ENCODE measurements at regions not wholly inside any gene's neighbourhood (a gene's known extent, or its start where the extent isn't known, plus 50 kb on each side); places are given as distances from the start of the nearest gene placed in this dataset.

DNA sequence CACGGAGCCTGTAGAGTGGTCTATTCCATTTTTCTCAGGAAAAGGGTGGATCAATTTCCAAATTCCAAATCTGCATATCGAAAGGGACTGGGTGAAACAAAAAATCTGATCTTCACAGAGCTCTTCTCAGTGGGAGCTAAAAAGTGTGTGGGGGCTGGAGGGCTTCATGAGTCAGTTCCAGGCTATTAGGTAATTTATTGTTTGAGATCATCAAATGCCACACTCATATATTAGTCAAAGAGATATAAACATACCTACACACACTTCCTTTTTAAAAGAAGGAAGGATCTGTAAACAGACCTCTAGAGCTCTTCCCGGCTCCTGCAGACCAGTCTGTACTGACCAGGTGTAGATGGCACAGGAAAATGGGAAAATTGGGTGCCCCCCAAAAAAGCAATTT lies 175.4 kb downstream of the ZBTB18 start:
- H3K27me3 Mint-ChIP-seq (ENCODE audit: low read depth), result no peaks in the 10 kb centered on the region
- H3K4me3 Mint-ChIP-seq, result no peak overlapping the region
- ChIA-PET POLR2A (no interaction called here), CTCF (interaction anchor here (2.0 kb wide), 1 partner anchor 16 kb away, joined by 8 read pairs; no protein-coding TSS in a partner anchor)
- no peak for DNase-seq (ENCODE audit: low spot score)
- TF ChIP-seq ZNF138 (CRISPR knock-in tag; conservative IDR thresholded peaks at IDR 0.05), result no peak
- TF ChIP-seq, protein P1, sequence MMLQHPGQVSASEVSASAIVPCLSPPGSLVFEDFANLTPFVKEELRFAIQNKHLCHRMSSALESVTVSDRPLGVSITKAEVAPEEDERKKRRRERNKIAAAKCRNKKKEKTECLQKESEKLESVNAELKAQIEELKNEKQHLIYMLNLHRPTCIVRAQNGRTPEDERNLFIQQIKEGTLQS (CRISPR knock-in tag; conservative IDR thresholded peaks at IDR 0.05), result no peak
- TF ChIP-seq ZNF232 (CRISPR knock-in tag; IDR thresholded peaks at IDR 0.05), result no peak
- TF ChIP-seq, protein P2, sequence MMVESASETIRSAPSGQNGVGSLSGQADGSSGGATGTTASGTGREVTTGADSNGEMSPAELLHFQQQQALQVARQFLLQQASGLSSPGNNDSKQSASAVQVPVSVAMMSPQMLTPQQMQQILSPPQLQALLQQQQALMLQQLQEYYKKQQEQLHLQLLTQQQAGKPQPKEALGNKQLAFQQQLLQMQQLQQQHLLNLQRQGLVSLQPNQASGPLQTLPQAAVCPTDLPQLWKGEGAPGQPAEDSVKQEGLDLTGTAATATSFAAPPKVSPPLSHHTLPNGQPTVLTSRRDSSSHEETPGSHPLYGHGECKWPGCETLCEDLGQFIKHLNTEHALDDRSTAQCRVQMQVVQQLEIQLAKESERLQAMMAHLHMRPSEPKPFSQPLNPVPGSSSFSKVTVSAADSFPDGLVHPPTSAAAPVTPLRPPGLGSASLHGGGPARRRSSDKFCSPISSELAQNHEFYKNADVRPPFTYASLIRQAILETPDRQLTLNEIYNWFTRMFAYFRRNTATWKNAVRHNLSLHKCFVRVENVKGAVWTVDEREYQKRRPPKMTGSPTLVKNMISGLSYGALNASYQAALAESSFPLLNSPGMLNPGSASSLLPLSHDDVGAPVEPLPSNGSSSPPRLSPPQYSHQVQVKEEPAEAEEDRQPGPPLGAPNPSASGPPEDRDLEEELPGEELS (CRISPR knock-in tag; IDR thresholded peaks at IDR 0.05), result no peak
- TF ChIP-seq EMX1 (CRISPR knock-in tag; IDR thresholded peaks at IDR 0.05), result no peak
- TF ChIP-seq, protein P3, sequence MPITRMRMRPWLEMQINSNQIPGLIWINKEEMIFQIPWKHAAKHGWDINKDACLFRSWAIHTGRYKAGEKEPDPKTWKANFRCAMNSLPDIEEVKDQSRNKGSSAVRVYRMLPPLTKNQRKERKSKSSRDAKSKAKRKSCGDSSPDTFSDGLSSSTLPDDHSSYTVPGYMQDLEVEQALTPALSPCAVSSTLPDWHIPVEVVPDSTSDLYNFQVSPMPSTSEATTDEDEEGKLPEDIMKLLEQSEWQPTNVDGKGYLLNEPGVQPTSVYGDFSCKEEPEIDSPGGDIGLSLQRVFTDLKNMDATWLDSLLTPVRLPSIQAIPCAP (CRISPR knock-in tag; IDR thresholded peaks at IDR 0.05), result no peak
- TF ChIP-seq ETV6 (CRISPR knock-in tag; IDR thresholded peaks at IDR 0.05), result no peak
- TF ChIP-seq ELF4 (CRISPR knock-in tag; IDR thresholded peaks at IDR 0.05; ENCODE audit: low read depth), result no peak
- no peak for TF ChIP-seq ZBTB21 (CRISPR knock-in tag; IDR thresholded peaks at IDR 0.05; ENCODE audit: borderline replicate concordance)
- TF ChIP-seq, protein P4, sequence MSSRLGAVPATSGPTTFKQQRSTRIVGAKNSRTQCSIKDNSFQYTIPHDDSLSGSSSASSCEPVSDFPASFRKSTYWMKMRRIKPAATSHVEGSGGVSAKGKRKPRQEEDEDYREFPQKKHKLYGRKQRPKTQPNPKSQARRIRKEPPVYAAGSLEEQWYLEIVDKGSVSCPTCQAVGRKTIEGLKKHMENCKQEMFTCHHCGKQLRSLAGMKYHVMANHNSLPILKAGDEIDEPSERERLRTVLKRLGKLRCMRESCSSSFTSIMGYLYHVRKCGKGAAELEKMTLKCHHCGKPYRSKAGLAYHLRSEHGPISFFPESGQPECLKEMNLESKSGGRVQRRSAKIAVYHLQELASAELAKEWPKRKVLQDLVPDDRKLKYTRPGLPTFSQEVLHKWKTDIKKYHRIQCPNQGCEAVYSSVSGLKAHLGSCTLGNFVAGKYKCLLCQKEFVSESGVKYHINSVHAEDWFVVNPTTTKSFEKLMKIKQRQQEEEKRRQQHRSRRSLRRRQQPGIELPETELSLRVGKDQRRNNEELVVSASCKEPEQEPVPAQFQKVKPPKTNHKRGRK (CRISPR knock-in tag; IDR thresholded peaks at IDR 0.05; ENCODE audit: borderline replicate concordance), result no peak
- TF ChIP-seq MXD4 (CRISPR knock-in tag; IDR thresholded peaks at IDR 0.05; ENCODE audit: borderline replicate concordance), result no peak
- TF ChIP-seq GABPB1 (CRISPR knock-in tag; IDR thresholded peaks at IDR 0.05), result no peak
- TF ChIP-seq, protein P5, sequence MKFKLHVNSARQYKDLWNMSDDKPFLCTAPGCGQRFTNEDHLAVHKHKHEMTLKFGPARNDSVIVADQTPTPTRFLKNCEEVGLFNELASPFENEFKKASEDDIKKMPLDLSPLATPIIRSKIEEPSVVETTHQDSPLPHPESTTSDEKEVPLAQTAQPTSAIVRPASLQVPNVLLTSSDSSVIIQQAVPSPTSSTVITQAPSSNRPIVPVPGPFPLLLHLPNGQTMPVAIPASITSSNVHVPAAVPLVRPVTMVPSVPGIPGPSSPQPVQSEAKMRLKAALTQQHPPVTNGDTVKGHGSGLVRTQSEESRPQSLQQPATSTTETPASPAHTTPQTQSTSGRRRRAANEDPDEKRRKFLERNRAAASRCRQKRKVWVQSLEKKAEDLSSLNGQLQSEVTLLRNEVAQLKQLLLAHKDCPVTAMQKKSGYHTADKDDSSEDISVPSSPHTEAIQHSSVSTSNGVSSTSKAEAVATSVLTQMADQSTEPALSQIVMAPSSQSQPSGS (CRISPR knock-in tag; IDR thresholded peaks at IDR 0.05; ENCODE audit: borderline replicate concordance, low read depth), result no peak
- no peak for TF ChIP-seq FOXJ3 (CRISPR knock-in tag; IDR thresholded peaks at IDR 0.05; ENCODE audit: borderline replicate concordance)
- no peak for TF ChIP-seq KAT7 (CRISPR knock-in tag; IDR thresholded peaks at IDR 0.05; ENCODE audit: borderline replicate concordance)
- TF ChIP-seq, protein P6, sequence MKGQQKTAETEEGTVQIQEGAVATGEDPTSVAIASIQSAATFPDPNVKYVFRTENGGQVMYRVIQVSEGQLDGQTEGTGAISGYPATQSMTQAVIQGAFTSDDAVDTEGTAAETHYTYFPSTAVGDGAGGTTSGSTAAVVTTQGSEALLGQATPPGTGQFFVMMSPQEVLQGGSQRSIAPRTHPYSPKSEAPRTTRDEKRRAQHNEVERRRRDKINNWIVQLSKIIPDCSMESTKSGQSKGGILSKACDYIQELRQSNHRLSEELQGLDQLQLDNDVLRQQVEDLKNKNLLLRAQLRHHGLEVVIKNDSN (CRISPR knock-in tag; IDR thresholded peaks at IDR 0.05), result no peak
- TF ChIP-seq RELA (CRISPR knock-in tag; IDR thresholded peaks at IDR 0.05; ENCODE audit: borderline replicate concordance), result no peak
- H3K9me3 Mint-ChIP-seq, result no peaks in the 10 kb centered on the region
- no peaks in the 10 kb centered on the region for H3K36me3 Mint-ChIP-seq
- no peak overlapping the region for H3K27ac Mint-ChIP-seq
- no peak for ATAC-seq
- peaks cover 6% of the 10 kb centered on the region for H3K4me1 Mint-ChIP-seq

DNA sequence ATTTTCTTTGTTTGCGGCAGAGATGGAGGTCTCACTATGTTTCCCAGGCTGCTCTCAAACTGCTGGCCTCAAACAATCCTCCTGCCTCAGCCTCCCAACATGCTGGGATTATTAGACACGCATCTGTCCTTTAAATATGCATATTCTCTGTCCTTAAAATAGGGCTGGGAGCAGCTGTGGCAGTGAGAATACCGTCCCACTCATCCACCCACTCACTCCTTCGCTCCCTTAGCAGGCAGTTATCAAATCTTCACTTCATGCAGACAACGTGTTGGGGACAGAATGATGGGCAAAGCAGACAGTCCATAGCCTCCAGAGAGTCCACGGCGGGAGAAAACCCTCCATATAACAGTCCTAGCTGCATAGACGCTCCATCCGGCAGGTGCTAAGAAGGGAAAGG lies 179.4 kb downstream of the ZBTB18 start:
- no peak for ATAC-seq
- ChIA-PET POLR2A (no interaction called here), CTCF (no interaction called here)
- no peak for DNase-seq (ENCODE audit: low spot score)
- H3K36me3 Mint-ChIP-seq, result no peaks in the 10 kb centered on the region
- H3K27me3 Mint-ChIP-seq (ENCODE audit: low read depth), result no peaks in the 10 kb centered on the region
- H3K27ac Mint-ChIP-seq, result no peak overlapping the region
- no peak overlapping the region for H3K4me3 Mint-ChIP-seq
- no peaks in the 10 kb centered on the region for H3K9me3 Mint-ChIP-seq
- peaks cover 23% of the 10 kb centered on the region for H3K4me1 Mint-ChIP-seq
- TF ChIP-seq, protein P1 (CRISPR knock-in tag; conservative IDR thresholded peaks at IDR 0.05), result no peak
- TF ChIP-seq, protein P7, sequence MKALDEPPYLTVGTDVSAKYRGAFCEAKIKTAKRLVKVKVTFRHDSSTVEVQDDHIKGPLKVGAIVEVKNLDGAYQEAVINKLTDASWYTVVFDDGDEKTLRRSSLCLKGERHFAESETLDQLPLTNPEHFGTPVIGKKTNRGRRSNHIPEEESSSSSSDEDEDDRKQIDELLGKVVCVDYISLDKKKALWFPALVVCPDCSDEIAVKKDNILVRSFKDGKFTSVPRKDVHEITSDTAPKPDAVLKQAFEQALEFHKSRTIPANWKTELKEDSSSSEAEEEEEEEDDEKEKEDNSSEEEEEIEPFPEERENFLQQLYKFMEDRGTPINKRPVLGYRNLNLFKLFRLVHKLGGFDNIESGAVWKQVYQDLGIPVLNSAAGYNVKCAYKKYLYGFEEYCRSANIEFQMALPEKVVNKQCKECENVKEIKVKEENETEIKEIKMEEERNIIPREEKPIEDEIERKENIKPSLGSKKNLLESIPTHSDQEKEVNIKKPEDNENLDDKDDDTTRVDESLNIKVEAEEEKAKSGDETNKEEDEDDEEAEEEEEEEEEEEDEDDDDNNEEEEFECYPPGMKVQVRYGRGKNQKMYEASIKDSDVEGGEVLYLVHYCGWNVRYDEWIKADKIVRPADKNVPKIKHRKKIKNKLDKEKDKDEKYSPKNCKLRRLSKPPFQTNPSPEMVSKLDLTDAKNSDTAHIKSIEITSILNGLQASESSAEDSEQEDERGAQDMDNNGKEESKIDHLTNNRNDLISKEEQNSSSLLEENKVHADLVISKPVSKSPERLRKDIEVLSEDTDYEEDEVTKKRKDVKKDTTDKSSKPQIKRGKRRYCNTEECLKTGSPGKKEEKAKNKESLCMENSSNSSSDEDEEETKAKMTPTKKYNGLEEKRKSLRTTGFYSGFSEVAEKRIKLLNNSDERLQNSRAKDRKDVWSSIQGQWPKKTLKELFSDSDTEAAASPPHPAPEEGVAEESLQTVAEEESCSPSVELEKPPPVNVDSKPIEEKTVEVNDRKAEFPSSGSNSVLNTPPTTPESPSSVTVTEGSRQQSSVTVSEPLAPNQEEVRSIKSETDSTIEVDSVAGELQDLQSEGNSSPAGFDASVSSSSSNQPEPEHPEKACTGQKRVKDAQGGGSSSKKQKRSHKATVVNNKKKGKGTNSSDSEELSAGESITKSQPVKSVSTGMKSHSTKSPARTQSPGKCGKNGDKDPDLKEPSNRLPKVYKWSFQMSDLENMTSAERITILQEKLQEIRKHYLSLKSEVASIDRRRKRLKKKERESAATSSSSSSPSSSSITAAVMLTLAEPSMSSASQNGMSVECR (CRISPR knock-in tag; IDR thresholded peaks at IDR 0.05; ENCODE audit: borderline replicate concordance), result no peak
- TF ChIP-seq, protein P8, sequence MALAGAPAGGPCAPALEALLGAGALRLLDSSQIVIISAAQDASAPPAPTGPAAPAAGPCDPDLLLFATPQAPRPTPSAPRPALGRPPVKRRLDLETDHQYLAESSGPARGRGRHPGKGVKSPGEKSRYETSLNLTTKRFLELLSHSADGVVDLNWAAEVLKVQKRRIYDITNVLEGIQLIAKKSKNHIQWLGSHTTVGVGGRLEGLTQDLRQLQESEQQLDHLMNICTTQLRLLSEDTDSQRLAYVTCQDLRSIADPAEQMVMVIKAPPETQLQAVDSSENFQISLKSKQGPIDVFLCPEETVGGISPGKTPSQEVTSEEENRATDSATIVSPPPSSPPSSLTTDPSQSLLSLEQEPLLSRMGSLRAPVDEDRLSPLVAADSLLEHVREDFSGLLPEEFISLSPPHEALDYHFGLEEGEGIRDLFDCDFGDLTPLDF (CRISPR knock-in tag; IDR thresholded peaks at IDR 0.05), result no peak
- TF ChIP-seq TP53 (CRISPR knock-in tag; IDR thresholded peaks at IDR 0.05) (no peak), RELA (CRISPR knock-in tag; IDR thresholded peaks at IDR 0.05; ENCODE audit: borderline replicate concordance) (no peak), JAZF1 (CRISPR knock-in tag; IDR thresholded peaks at IDR 0.05) (no peak)
